Activated B cell treated with CpG ODN at 0.5 μM for 24 hours (primary cell): ENCODE measurements at regions not wholly inside any gene's neighbourhood (a gene's known extent, or its start where the extent isn't known, plus 50 kb on each side); places are given as distances from the start of the nearest gene placed in this dataset.

Experiments
- ATAC-seq: fragments of 200-7000 bp; cut with Tn5 transposase; one replicate; pipeline ENCODE4 v1.10.0; 2021; ENCODE audit warnings: low read depth, mild to moderate bottlenecking, moderate library complexity
- CTCF ChIA-PET: fragments of 350-600 bp; sonication (Branson Sonifier 250); formaldehyde crosslinking; loops from one replicate; lab custom pipeline; 2021; ENCODE audit warnings: antibody characterized with exemption; lab: Charles Lee
- POLR2A ChIA-PET: fragments of 350-600 bp; sonication (Branson Sonifier 250); formaldehyde crosslinking; loops from one replicate; lab custom pipeline; 2021; ENCODE audit warnings: antibody characterized with exemption; lab: Charles Lee
- DNase-seq: peaks from one replicate; pipeline ENCODE4 v3.0.0; 2022
- H3K27ac Mint-ChIP-seq: one replicate; pipeline ENCODE4 v1.8.0; 2020; ENCODE audit warnings: mixed read lengths
- H3K27me3 Mint-ChIP-seq: one replicate; pipeline ENCODE4 v1.8.0; 2021; ENCODE audit warnings: mixed read lengths
- H3K36me3 Mint-ChIP-seq: one replicate; pipeline ENCODE4 v1.8.0; 2021; ENCODE audit warnings: low read depth, mixed read lengths
- H3K4me1 Mint-ChIP-seq: one replicate; pipeline ENCODE4 v1.8.0; 2021; ENCODE audit warnings: mixed read lengths
- H3K4me3 Mint-ChIP-seq: one replicate; pipeline ENCODE4 v1.8.0; 2020; ENCODE audit warnings: mild to moderate bottlenecking, mixed read lengths
- H3K9me3 Mint-ChIP-seq: one replicate; pipeline ENCODE4 v1.8.0; 2020; ENCODE audit warnings: mixed read lengths
- intact Hi-C: fragments of 100-400 bp; cut with micrococcal nuclease; formaldehyde crosslinking; loops from one replicate; pipeline ENCODE4 v1.15.1; 2024
- TF ChIP-seq, protein P1 (sequence below): fragments of 200-600 bp; IDR thresholded peaks from one replicate; pipeline ENCODE4 v1.8.0; 2022; ENCODE audit warnings: antibody characterized with exemption, mild to moderate bottlenecking

DNA sequence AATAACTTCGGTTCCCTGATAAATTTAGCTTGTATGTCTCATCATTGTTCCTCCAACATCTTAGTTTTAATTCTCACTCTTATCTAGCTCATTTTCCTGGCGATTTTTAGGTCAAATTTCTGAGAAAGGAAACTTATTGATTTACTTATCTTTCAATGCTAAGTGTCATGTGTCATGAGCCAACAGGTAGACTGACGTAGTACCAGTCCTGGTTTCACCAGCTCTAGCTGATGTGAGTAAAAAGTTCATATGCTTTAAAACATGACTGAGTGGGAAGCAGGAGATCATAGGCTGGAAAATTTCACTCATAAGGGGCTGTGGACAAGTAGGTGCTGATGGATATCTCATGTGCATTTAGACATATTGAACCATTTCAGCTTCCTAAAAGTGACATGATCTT, 441.7 kb upstream of the NR3C2 start:
- intact Hi-C loops, result no loop called here
- Mint-ChIP-seq H3K36me3 (no peaks in the 10 kb centered on the region), H3K27ac (no peak overlapping the region), H3K9me3 (no peaks in the 10 kb centered on the region), H3K27me3 (no peaks in the 10 kb centered on the region), H3K4me1 (no peaks in the 10 kb centered on the region), H3K4me3 (no peak overlapping the region)
- no peak for ATAC-seq
- ChIA-PET POLR2A (no interaction called here), CTCF (no interaction called here)
- TF ChIP-seq, protein P1, sequence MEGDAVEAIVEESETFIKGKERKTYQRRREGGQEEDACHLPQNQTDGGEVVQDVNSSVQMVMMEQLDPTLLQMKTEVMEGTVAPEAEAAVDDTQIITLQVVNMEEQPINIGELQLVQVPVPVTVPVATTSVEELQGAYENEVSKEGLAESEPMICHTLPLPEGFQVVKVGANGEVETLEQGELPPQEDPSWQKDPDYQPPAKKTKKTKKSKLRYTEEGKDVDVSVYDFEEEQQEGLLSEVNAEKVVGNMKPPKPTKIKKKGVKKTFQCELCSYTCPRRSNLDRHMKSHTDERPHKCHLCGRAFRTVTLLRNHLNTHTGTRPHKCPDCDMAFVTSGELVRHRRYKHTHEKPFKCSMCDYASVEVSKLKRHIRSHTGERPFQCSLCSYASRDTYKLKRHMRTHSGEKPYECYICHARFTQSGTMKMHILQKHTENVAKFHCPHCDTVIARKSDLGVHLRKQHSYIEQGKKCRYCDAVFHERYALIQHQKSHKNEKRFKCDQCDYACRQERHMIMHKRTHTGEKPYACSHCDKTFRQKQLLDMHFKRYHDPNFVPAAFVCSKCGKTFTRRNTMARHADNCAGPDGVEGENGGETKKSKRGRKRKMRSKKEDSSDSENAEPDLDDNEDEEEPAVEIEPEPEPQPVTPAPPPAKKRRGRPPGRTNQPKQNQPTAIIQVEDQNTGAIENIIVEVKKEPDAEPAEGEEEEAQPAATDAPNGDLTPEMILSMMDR, result no peak
- DNase-seq, result no peak

DNA sequence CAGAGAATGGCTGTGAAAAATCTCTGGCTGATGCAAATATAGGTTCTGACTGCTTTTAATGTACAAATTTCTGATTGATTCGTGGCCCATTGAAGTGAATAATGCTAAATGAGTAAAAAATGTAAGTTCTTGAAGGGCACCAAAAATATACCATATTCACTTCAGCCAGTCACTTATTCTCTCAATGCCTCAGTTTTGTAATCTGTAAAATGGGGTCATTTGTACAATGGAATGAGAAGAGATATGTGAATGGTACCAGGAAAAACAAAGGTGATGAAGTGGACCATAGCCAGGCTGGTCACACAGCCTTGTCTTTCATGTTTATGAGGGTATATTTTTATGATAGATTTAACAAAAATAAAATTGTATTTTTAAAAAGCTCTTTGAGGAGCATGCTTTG, 441.2 kb upstream of the NR3C2 start:
- ChIA-PET CTCF (no interaction called here), POLR2A (no interaction called here)
- Mint-ChIP-seq H3K27ac (no peak overlapping the region), H3K4me3 (no peak overlapping the region), H3K9me3 (no peaks in the 10 kb centered on the region), H3K27me3 (no peaks in the 10 kb centered on the region), H3K4me1 (no peaks in the 10 kb centered on the region), H3K36me3 (no peaks in the 10 kb centered on the region)
- ATAC-seq, result no peak
- intact Hi-C loops, result no loop called here
- TF ChIP-seq, protein P1, result no peak
- DNase-seq, result no peak

DNA sequence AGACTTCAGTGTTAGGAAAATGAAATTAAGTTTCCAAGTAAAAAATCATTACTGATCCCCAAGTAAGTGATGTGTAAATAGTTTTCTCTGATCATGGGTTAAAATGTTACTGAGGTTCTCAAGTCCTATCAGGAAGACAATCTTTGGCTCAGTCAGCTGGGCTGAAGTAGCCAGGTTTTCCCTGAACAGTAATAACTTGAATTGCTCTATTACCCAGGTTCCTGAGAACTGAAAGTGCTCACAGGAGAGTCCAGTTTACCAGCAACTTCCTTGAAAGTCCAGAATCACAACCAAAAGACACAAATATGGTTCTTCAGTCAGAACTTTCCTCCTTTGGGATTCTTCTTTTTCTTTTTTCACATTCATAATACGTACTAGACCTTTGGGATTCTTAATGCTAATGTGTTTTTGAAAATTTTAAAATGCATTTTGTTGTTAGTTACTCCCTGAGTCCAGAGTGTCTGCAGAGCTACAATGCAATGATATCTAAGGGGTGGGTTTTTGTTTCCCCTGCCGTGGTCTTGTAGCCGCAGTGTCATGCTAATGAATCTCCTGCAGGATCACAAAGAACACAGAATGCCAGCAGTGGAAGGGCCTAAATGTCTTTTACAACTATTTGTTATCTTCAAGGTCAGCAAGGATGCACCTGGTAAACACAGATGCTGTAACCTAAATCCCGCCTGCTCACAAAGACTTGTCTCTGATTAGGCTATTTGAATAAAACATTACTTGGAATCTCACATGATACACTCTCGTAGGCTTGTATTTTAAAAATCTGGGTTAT, 439.8 kb upstream of the NR3C2 start:
- ChIA-PET CTCF (no interaction called here), POLR2A (no interaction called here)
- ATAC-seq, result no peak
- intact Hi-C loops, result no loop called here
- no peaks in the 10 kb centered on the region for H3K36me3 Mint-ChIP-seq
- no peaks in the 10 kb centered on the region for H3K9me3 Mint-ChIP-seq
- H3K4me3 Mint-ChIP-seq, result no peak overlapping the region
- DNase-seq, result no peak
- TF ChIP-seq, protein P1, result no peak
- H3K27ac Mint-ChIP-seq, result no peak overlapping the region
- no peaks in the 10 kb centered on the region for H3K27me3 Mint-ChIP-seq
- no peaks in the 10 kb centered on the region for H3K4me1 Mint-ChIP-seq

GRCh38 chr4:148874331-148874730, 432.1 kb upstream of the NR3C2 start:
- Mint-ChIP-seq H3K27me3 (no peaks in the 10 kb centered on the region), H3K36me3 (no peaks in the 10 kb centered on the region), H3K9me3 (peaks cover 2% of the 10 kb centered on the region), H3K4me1 (no peaks in the 10 kb centered on the region), H3K4me3 (no peak overlapping the region), H3K27ac (no peak overlapping the region)
- TF ChIP-seq, protein P1, result no peak
- ATAC-seq (no peak), DNase-seq (no peak)
- ChIA-PET CTCF (no interaction called here), POLR2A (no interaction called here)
- intact Hi-C loops, result no loop called here

DNA sequence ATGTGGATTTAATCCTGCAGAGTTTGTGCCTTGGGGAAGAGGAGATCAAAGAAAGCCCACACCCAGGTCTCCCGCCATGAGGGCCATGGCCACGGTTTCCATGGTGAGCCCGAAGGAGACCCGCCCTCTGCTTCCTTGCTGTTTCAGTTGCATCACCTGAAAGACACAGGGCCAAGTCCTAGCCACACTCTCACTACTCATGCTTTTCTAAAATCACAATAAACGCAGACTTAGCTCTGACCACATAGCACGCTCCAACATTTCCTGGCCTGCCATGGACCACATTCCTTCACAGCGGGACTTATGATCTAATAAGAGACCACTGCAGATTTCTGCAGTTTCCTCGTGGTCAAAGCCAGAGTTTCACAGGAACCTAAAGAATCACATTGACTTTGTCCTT, 426.0 kb upstream of the NR3C2 start:
- Mint-ChIP-seq H3K27me3 (no peaks in the 10 kb centered on the region), H3K36me3 (no peaks in the 10 kb centered on the region), H3K4me3 (no peak overlapping the region), H3K9me3 (peaks cover 2% of the 10 kb centered on the region), H3K4me1 (no peaks in the 10 kb centered on the region), H3K27ac (no peak overlapping the region)
- DNase-seq (no peak), ATAC-seq (no peak)
- POLR2A ChIA-PET, result no interaction called here
- CTCF ChIA-PET, result no interaction called here
- TF ChIP-seq, protein P1, result no peak
- intact Hi-C loops, result no loop called here
